ENCODE measurements at regions not wholly inside any gene's neighbourhood (a gene's known extent, or its start where the extent isn't known, plus 50 kb on each side); places are given as distances from the start of the nearest gene placed in this dataset.

- no peak for DNase-seq (ENCODE audit: low read depth)
- H3K4me3 ChIP-seq (ENCODE audit: low read length), result no peak overlapping the region
- TF ChIP-seq CTCF (conservative IDR thresholded peaks at IDR 0.05; ENCODE audit: low read depth, low read length), result no peak
These were observed 164.4 kb upstream of the LRIG3 start for GRCh38 chr12:59084511-59085375.

GRCh38 chr12:59082952-59083351 lies 162.6 kb upstream of the LRIG3 start:
- no peak overlapping the region for H3K4me3 ChIP-seq (ENCODE audit: low read length)
- no peak for TF ChIP-seq CTCF (conservative IDR thresholded peaks at IDR 0.05; ENCODE audit: low read depth, low read length)
- no peak for DNase-seq (ENCODE audit: low read depth)

GRCh38 chr12:59080101-59080500 lies 159.8 kb upstream of the LRIG3 start:
- H3K4me3 ChIP-seq (ENCODE audit: low read length), result no peak overlapping the region
- no peak for DNase-seq (ENCODE audit: low read depth)
- no peak for TF ChIP-seq CTCF (conservative IDR thresholded peaks at IDR 0.05; ENCODE audit: low read depth, low read length)

GRCh38 chr12:59079472-59079871 lies 159.2 kb upstream of the LRIG3 start:
- no peak overlapping the region for H3K4me3 ChIP-seq (ENCODE audit: low read length)
- DNase-seq (ENCODE audit: low read depth), result no peak
- TF ChIP-seq CTCF (conservative IDR thresholded peaks at IDR 0.05; ENCODE audit: low read depth, low read length), result no peak

GRCh38 chr12:59079002-59079401 lies 158.7 kb upstream of the LRIG3 start:
- no peak for TF ChIP-seq CTCF (conservative IDR thresholded peaks at IDR 0.05; ENCODE audit: low read depth, low read length)
- no peak for DNase-seq (ENCODE audit: low read depth)
- no peak overlapping the region for H3K4me3 ChIP-seq (ENCODE audit: low read length)

GRCh38 chr12:59077575-59078426 lies 157.5 kb upstream of the LRIG3 start:
- TF ChIP-seq CTCF (conservative IDR thresholded peaks at IDR 0.05; ENCODE audit: low read depth, low read length), result no peak
- no peak for DNase-seq (ENCODE audit: low read depth)

More at GRCh38 chr12:59077575-59078426, 157.5 kb upstream of the LRIG3 start:
- no peak overlapping the region for H3K4me3 ChIP-seq (ENCODE audit: low read length)
